Left lung (tissue), 4 donors: ENCODE measurements at regions not wholly inside any gene's neighbourhood (a gene's known extent, or its start where the extent isn't known, plus 50 kb on each side); places are given as distances from the start of the nearest gene placed in this dataset.

ENCODE experiments used
- ATAC-seq: fragments of 200-7000 bp; cut with Tn5 transposase; one replicate; pipeline ENCODE4 v1.9.1; 2020; ENCODE audit warnings: moderate library complexity
- DNase-seq, 4 donors: peaks; one replicate each; pipeline ENCODE4 v3.0.0-alpha.2; 2013 to 2020
- H3K27ac ChIP-seq, 2 donors: fragments of 200-600 bp; sonication (generic) in 1 of 2; one replicate each; pipeline versions ENCODE4 v1.5.0 to v1.8.0; 2020 to 2021
- H3K27me3 ChIP-seq, 2 donors: fragments of 200-600 bp; sonication (generic) in 1 of 2; one replicate each; pipeline versions ENCODE4 v1.5.0 to v1.8.0; 2020 to 2021
- H3K36me3 ChIP-seq, 2 donors: fragments of 200-600 bp; sonication (generic) in 1 of 2; one replicate each; pipeline versions ENCODE4 v1.5.0 to v1.8.0; 2020 to 2021
- H3K4me1 ChIP-seq, 2 donors: fragments of 200-600 bp; one replicate each; pipeline ENCODE4 v1.8.0; 2021
- H3K4me3 ChIP-seq, 2 donors: fragments of 200-600 bp; sonication (generic) in 1 of 2; one replicate each; pipeline versions ENCODE4 v1.5.0 to v1.8.0; 2020 to 2021; ENCODE audit warnings: mild to moderate bottlenecking in 1 of 2
- H3K9me3 ChIP-seq, 2 donors: fragments of 200-600 bp; sonication (generic) in 1 of 2; one replicate each; pipeline versions ENCODE4 v1.5.0 to v1.8.0; 2020 to 2021
- intact Hi-C, 2 donors: fragments of 100-400 bp; cut with DNase I; formaldehyde crosslinking; loops; one replicate each; pipeline versions ENCODE4 v1.11.2 to v1.14.2; 2022
- TF ChIP-seq, protein P1 (sequence below), 2 donors: fragments of 200-600 bp; sonication (generic) in 1 of 2; IDR thresholded peaks; one replicate each; pipeline versions ENCODE4 v1.5.0 to v1.8.0; 2021; ENCODE audit warnings: antibody characterized with exemption in 2 of 2
- donor health status: DM: no; HTN: yes; CAD: no.
- donor health status: DM: no; HTN: no; CAD: no.

GRCh38 chr2:122022531-122022930, 267.1 kb downstream of the TSN start:
- Histone ChIP-seq H3K27me3 (peaks cover 0 to 3% of the 10 kb centered on the region in 2 donors), H3K27ac (no peak overlapping the region), H3K4me3 (no peak overlapping the region), H3K4me1 (no peaks in the 10 kb centered on the region), H3K9me3 (no peaks in the 10 kb centered on the region), H3K36me3 (no peaks in the 10 kb centered on the region)
- intact Hi-C loops = no loop called here
- DNase-seq = no peak
- ATAC-seq = no peak
- TF ChIP-seq, protein P1, sequence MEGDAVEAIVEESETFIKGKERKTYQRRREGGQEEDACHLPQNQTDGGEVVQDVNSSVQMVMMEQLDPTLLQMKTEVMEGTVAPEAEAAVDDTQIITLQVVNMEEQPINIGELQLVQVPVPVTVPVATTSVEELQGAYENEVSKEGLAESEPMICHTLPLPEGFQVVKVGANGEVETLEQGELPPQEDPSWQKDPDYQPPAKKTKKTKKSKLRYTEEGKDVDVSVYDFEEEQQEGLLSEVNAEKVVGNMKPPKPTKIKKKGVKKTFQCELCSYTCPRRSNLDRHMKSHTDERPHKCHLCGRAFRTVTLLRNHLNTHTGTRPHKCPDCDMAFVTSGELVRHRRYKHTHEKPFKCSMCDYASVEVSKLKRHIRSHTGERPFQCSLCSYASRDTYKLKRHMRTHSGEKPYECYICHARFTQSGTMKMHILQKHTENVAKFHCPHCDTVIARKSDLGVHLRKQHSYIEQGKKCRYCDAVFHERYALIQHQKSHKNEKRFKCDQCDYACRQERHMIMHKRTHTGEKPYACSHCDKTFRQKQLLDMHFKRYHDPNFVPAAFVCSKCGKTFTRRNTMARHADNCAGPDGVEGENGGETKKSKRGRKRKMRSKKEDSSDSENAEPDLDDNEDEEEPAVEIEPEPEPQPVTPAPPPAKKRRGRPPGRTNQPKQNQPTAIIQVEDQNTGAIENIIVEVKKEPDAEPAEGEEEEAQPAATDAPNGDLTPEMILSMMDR (IDR thresholded peaks at IDR 0.05) = no peak

GRCh38 chr2:122023059-122023864, 267.8 kb downstream of the TSN start:
- Histone ChIP-seq H3K36me3 (no peaks in the 10 kb centered on the region), H3K27ac (no peak overlapping the region), H3K9me3 (no peaks in the 10 kb centered on the region), H3K27me3 (peaks cover 0 to 3% of the 10 kb centered on the region in 2 donors), H3K4me1 (no peaks in the 10 kb centered on the region), H3K4me3 (no peak overlapping the region)
- intact Hi-C loops = no loop called here
- TF ChIP-seq, protein P1 (IDR thresholded peaks at IDR 0.05) = no peak
- no peak for DNase-seq
- ATAC-seq = no peak

- TF ChIP-seq, protein P1 (IDR thresholded peaks at IDR 0.05) = no peak
Measured at GRCh38 chr2:122027510-122028217, 272.2 kb downstream of the TSN start.

DNA sequence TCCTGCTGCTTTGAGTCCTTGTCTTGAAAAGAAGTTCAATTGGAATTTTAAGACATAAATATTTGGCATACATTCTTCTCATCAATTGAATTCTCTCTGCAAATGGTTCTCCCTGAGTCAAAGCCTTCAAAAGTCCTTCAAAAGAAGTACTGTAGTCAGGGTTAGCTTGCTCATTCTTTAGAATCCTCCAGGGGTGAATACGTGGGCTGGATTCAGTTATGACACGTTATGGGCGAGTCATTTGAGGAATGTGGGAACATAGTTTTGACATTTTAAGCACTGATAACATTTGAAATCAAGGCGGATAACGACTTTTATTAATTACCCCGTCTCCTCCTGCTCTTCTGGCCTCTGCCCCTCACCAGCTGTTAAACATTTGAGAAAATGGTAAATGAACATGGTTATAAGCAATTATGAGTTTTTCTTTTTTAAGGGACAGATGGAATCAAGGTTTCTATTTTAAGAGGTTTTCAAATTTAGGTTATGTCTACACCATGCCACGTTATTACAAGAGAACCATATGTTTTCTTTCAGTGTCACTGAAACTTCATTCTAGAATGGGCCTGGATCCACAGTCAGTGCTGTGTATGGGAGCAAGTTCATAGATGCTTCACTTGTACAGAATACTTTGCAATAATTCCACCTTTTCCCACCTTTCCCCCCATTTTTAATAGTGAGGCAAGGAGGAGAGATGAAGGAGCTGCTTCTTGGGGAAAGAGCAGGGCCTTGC, 273.1 kb downstream of the TSN start:
- Histone ChIP-seq H3K9me3 (no peaks in the 10 kb centered on the region), H3K4me1 (peaks cover 0 to 8% of the 10 kb centered on the region in 2 donors), H3K36me3 (no peaks in the 10 kb centered on the region), H3K4me3 (no peak overlapping the region), H3K27ac (no peak overlapping the region), H3K27me3 (peaks cover 0 to 5% of the 10 kb centered on the region in 2 donors)
- TF ChIP-seq, protein P1 (IDR thresholded peaks at IDR 0.05) = no peak
- intact Hi-C loops = no loop called here
- ATAC-seq (peak; percentile 73), DNase-seq (peak in 2 of 4 donors; percentile 43 to 46)

More at GRCh38 chr2:122027510-122028217, 272.2 kb downstream of the TSN start:
- intact Hi-C loops = no loop called here
- H3K9me3 ChIP-seq = no peaks in the 10 kb centered on the region
- H3K36me3 ChIP-seq = no peaks in the 10 kb centered on the region
- H3K4me3 ChIP-seq = no peak overlapping the region
- DNase-seq = no peak
- no peak for ATAC-seq
- peaks cover 0 to 5% of the 10 kb centered on the region in 2 donors for H3K27me3 ChIP-seq
- no peak overlapping the region for H3K27ac ChIP-seq
- peaks cover 0 to 8% of the 10 kb centered on the region in 2 donors for H3K4me1 ChIP-seq
